ENCODE measurements at regions not wholly inside any gene's neighbourhood (a gene's known extent, or its start where the extent isn't known, plus 50 kb on each side); places are given as distances from the start of the nearest gene placed in this dataset.

DNA sequence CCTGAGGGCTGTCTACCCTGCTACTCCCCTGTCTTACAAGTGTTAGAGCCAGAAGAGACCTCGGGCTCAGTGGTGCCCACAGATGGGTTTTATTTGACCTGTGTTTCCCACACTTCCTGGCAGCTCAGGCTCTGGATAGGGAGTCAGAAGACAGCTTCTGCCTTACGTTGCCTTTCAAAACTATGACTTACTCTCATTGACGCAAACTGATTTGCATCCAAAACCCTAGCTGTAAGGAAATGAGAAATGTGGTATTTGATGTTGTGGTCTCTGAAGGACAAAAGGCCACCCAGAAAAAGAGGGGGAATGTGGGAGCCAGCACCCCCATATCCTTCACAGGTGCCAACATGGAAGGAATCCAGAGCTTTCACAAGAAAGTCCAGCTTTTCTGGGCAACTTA is 180.2 kb downstream of the ATG4C start:
- TF ChIP-seq, protein P1, sequence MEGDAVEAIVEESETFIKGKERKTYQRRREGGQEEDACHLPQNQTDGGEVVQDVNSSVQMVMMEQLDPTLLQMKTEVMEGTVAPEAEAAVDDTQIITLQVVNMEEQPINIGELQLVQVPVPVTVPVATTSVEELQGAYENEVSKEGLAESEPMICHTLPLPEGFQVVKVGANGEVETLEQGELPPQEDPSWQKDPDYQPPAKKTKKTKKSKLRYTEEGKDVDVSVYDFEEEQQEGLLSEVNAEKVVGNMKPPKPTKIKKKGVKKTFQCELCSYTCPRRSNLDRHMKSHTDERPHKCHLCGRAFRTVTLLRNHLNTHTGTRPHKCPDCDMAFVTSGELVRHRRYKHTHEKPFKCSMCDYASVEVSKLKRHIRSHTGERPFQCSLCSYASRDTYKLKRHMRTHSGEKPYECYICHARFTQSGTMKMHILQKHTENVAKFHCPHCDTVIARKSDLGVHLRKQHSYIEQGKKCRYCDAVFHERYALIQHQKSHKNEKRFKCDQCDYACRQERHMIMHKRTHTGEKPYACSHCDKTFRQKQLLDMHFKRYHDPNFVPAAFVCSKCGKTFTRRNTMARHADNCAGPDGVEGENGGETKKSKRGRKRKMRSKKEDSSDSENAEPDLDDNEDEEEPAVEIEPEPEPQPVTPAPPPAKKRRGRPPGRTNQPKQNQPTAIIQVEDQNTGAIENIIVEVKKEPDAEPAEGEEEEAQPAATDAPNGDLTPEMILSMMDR (IDR thresholded peaks at IDR 0.05) = no peak
- no peak for TF ChIP-seq POLR2A (IDR thresholded peaks at IDR 0.05)
